RKO (cell line): ENCODE measurements at regions not wholly inside any gene's neighbourhood (a gene's known extent, or its start where the extent isn't known, plus 50 kb on each side); places are given as distances from the start of the nearest gene placed in this dataset.
"Not testable (repeated sequence)": the region's sequence is repeated elsewhere in the genome, so short reads cannot be mapped to it uniquely, and the experiment has no call there.

Experiments used
- DNase-seq: peaks from one replicate; pipeline ENCODE4 v3.0.0-alpha.2; 2016; ENCODE audit warnings: low spot score

DNA sequence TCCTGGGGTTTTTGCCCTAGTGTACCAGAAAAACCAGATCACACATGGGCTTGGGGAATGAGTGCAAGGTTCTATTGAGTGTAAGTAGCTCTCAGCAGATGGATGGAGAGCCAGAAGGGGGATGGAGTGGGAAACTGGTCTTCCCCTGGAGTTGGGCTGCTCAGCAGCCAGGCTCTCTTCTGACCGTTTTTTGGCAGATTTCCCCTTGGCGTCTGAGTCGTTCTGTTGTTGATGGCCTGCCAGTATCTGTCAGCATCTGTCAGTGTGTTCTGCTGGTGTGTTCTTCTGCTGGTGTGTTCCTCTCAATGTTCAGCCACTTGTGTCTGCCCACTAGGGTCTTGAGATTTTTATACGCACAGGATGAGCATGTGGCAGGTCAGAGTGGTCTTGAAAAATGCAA, 633.9 kb upstream of the CPEB2 start:
- no peak for DNase-seq

DNA sequence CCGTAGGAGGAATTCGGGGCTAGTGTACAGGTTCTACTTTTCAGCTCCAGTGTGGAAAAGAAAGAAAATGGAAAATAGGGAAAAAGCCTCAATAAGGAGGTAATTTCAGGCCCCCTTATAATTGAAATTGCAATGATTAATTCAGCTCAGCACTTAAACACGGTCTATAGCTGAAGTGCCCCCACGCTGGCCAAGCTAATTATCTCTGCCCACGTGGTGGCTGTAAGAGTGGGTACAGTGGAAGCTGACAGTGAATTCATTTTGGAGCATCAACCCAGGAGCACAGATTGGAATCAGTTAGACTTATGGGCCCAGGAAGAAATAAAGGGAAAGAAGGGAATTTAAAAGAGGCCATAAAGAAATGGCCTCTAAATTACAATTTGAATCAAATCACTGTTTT, 631.1 kb upstream of the CPEB2 start:
- no peak for DNase-seq

- no peak for DNase-seq
Measured at GRCh38 chr4:14375816-14376215, 626.5 kb upstream of the CPEB2 start.

DNA sequence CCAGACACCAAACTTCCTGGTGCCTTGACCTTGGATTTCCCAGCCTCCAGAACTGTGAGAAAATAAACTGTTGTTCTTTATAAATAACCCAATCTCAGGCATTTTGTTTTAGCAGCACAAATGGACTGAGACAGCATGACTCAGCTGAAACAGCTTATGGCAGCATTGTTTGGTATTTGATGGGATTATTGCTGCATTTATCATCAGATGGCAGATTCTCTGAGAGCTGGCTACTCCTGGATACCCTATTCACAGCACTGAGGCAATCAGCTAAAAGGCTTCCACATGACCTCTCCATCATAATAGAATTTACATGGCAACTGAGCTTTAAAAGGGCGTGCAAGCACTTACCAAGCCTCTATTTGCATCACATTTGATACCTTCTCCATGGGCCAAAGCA, 623.1 kb upstream of the CPEB2 start:
- no peak for DNase-seq

GRCh38 chr4:14383652-14384051, 618.6 kb upstream of the CPEB2 start:
- no peak for DNase-seq

DNA sequence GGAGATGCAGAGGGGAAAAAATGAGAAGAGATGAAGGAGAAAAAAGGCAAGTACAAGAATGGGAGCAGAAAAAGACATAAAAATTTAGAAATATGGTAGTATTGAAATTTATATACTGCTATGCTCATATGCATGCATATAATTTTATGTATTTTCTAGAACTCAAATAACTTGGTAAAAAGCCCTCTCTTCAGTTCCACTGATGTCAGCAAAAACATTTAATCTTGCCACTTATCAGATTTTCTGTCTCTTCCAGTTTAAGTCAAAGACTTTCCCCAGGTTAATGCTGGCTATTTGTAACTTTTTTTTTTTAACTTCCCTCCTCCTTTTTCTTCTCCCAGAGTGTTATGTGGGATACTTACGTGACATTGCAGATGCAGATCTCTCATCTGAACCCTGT, 617.5 kb upstream of the CPEB2 start:
- no peak for DNase-seq

DNA sequence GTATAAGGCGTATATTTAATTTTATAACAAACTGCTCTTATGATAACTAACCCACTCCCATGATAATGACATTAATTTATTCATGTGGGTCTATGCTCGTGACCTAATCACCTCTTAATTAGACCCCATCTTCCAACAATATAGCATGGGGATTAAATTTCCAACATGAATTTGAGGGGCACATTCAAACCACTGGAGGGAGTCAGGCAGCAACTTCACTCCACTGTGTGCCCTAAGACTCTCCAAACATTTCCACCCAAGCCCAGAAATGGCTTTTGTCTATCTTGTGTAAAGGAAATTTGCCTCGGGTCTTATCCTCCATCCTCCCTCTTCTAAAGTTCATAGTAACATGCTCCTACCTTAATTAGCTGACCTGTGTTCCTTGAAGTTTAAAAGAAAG, 616.1 kb upstream of the CPEB2 start:
- DNase-seq: no peak

- DNase-seq: no peak
Measured at GRCh38 chr4:14387647-14388046, 614.6 kb upstream of the CPEB2 start.

- no peak for DNase-seq
Measured at GRCh38 chr4:14392378-14392777, 609.9 kb upstream of the CPEB2 start.

- DNase-seq: no peak
Measured at GRCh38 chr4:14396183-14396582, 606.1 kb upstream of the CPEB2 start.

DNA sequence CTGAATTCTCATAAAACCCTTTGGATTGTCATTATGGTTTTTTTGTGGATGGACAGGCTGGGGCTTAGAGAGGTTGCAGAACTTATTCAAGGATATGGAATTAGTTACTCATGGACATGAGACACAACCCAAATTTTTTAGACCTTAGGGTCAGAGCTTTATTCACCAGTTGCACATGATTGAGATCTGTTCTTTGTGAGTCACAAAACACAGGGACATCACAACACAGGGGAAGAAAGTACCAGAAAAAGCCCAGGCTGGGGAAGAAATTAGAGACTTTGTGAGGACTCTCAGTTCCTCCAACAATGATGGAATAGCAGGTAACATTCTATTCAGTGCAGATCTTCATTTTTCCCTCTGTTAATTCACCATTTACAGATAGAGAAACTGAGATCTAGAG, 602.4 kb upstream of the CPEB2 start:
- DNase-seq: no peak

- DNase-seq: no peak
Measured at GRCh38 chr4:14400307-14400706, 602.0 kb upstream of the CPEB2 start.

- DNase-seq: no peak
Measured at GRCh38 chr4:14403132-14403531, 599.1 kb upstream of the CPEB2 start.

DNA sequence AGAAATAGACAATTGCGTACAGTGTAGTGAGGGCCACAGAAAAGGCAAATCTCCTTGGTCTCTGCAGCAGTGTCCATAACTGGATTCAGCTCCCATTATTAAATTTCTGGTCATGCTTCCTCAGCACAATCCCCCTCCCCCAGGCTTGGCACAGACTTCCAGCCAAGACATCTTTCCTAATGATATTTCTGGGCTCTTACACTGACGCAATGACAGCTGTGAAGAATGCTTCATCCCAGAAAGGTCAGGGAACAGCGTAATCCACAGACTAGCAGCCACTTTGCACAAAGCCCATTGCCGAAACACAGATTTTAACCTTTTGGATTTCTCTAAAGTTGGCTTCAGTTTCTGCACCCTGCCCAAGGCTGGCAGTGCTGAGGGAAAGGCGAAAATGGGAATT, 597.6 kb upstream of the CPEB2 start:
- no peak for DNase-seq

DNA sequence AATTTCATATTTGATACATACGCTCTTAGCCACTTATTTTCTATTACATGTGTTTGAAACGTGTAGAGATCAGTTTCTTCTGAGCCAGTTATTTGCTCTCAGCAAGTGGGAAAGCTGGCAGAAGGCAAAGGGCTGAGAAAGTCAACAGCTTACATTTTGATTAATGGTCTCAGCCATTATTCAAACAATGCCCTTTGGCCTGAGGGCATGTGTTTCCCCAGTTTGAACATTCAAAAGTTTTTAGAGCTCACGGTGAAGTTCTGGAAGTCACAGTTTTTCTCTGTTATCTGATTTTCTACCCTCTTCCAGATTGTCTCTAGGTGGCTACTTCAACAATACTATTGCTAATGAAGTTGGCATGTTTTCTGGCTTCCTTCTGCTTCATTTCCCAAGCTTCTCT, 591.8 kb upstream of the CPEB2 start:
- DNase-seq: no peak

GRCh38 chr4:14415146-14415545, 587.1 kb upstream of the CPEB2 start:
- no peak for DNase-seq

DNA sequence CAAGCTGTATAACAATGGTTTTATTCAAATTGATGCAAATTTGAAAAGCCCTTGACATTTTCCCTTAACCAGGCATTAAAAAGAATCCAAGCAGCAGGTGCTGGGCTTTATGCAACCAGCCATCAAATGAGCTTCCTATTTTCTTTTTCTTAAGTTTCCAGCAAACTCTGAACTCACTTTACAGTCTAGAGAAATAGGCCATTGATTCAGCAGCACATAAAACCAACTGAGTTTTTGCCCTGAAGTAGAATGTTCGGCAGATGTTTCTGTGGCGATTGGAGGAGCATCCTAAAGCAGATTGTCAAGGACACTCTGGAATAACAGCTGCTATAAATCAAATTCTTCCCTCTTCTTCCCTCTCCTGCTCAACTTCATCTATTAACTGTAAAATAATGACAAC, 582.8 kb upstream of the CPEB2 start:
- no peak for DNase-seq

- not testable (repeated sequence) for DNase-seq
Measured at GRCh38 chr4:14426297-14426696, 576.0 kb upstream of the CPEB2 start.

- no peak for DNase-seq
Measured at GRCh38 chr4:14428125-14428524, 574.2 kb upstream of the CPEB2 start.

DNA sequence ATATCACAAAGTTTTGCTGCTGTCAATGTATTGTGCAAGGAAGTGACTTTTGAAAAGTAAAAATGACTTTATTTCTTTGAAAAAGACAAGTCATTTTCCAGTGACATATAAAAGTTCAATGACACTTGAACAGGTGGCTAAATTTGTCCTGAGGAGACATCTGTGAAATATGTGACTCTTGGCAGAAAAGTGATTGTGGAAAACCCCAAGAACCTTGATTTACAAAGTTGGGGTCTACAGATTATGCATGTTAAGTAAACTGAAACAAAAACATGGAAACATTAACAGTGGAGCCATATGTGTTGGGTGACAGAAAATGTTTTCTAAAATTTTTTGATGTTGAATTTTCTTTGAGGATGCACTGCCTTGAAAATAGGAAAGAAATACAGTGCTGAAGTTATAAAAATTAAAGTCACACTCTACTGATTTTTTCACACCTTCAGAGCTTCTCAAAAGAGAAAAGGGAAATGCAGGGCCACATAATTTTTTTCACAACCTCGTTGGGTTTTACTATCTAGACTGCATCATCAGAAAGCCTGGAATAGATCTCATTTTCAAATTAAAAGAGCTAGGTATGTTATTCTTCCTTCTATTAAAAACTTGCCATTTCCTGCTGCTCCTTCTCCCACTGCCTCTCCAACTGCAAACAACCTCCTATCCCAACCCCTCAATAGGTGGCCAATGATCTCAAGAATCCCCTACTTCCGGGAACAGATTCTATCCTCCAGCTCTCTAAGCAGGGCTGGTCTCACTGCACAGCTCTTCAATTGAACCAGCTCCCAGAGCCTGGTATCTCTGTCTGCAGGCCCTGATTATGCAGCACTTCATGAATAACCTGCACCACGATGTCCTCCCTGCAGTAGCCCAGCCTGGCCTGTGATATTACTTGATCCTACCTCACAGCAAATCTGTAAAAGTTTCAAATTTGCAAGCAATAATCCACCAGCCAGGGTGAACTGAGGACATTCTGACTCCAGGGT, 570.8 kb upstream of the CPEB2 start:
- no peak for DNase-seq

DNA sequence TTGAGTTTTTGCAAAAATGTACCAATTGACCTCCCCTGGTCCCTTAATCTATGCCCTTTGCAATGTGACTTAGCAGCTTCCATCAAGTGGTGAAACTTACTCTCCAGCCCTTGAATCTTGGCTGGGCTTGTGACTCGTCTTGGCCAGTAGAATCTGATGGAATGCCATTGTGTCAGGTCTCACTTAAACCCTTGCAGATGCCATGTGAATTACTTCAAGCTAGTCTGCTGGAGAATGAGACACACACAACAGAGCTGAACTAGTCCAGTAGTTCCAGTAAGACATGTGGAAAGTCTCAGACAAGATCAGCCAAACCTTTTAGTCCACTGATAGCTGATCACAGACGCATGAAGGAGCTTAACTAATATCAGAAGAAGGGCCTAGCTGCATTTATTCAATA, 567.8 kb upstream of the CPEB2 start:
- DNase-seq: no peak

- no peak for DNase-seq
Measured at GRCh38 chr4:14434916-14435315, 567.4 kb upstream of the CPEB2 start.

GRCh38 chr4:14441561-14441960, 560.7 kb upstream of the CPEB2 start:
- no peak for DNase-seq

- DNase-seq: no peak
Measured at GRCh38 chr4:14445882-14446281, 556.4 kb upstream of the CPEB2 start.
